Astrocyte of the spinal cord (primary cell): ENCODE measurements at regions not wholly inside any gene's neighbourhood (a gene's known extent, or its start where the extent isn't known, plus 50 kb on each side); places are given as distances from the start of the nearest gene placed in this dataset.

Source experiments
- DNase-seq: peaks from one replicate; pipeline ENCODE4 v3.0.0; 2011; ENCODE audit warnings: low read depth, low spot score
- H3K4me3 ChIP-seq: 2 replicates; pipeline ENCODE4 v1.5.1; 2011; ENCODE audit warnings: low read depth, mild to moderate bottlenecking, low read length, moderate library complexity
- CTCF ChIP-seq: IDR thresholded peaks from 2 replicates; pipeline ENCODE4 v1.5.1; 2012; ENCODE audit warnings: low read depth, mild to moderate bottlenecking, low read length, inconsistent platforms
- in situ Hi-C: cut with HindIII; loops from 2 replicates; pipeline ENCODE4 v1.10.0; 2017; ENCODE audit warnings: low sequenced_read_pairs

GRCh38 chr4:100786481-100786880 is 268.7 kb upstream of the EMCN start:
- H3K4me3 ChIP-seq: no peak overlapping the region
- no peak for TF ChIP-seq CTCF
- in situ Hi-C loops: no loop called here
- no peak for DNase-seq

- TF ChIP-seq CTCF: no peak
- no peak overlapping the region for H3K4me3 ChIP-seq
- DNase-seq: no peak
- in situ Hi-C loops: no loop called here
Observed at GRCh38 chr4:100782356-100782755, 264.5 kb upstream of the EMCN start.

- TF ChIP-seq CTCF: no peak
Observed at GRCh38 chr4:100781435-100781834, 263.6 kb upstream of the EMCN start.

GRCh38 chr4:100780126-100780525 is 262.3 kb upstream of the EMCN start:
- in situ Hi-C loops: no loop called here
- TF ChIP-seq CTCF: no peak
- no peak overlapping the region for H3K4me3 ChIP-seq
- no peak for DNase-seq

More at GRCh38 chr4:100781435-100781834, 263.6 kb upstream of the EMCN start:
- no peak overlapping the region for H3K4me3 ChIP-seq
- no peak for DNase-seq
- in situ Hi-C loops: no loop called here

- DNase-seq: no peak
- no peak overlapping the region for H3K4me3 ChIP-seq
- in situ Hi-C loops: no loop called here
- TF ChIP-seq CTCF: no peak
Observed at GRCh38 chr4:100778431-100778830, 260.6 kb upstream of the EMCN start.

DNA sequence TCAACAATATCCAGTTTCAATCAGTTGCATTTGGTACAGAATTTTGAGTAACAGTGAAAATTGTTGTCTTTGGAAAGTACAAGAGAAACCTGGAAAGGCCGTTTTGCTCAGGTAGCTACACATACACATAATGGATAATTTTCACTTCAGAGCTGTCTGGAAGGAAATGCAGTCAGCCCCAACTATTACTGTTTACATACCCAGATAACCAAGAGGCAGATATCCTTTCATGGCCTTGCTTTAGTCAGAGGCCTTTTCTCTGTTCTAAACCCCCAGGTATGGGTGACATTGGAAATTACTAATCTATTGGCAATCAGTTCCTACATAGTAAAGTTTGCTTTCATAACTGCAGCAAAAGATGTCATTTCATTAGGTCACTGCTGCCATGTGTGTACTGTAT is 244.9 kb upstream of the EMCN start:
- no peak overlapping the region for H3K4me3 ChIP-seq
- no peak for DNase-seq
- no peak for TF ChIP-seq CTCF
- in situ Hi-C loops: no loop called here

GRCh38 chr4:100754751-100755150 is 236.9 kb upstream of the EMCN start:
- in situ Hi-C loops: no loop called here
- TF ChIP-seq CTCF: no peak
- no peak for DNase-seq
- H3K4me3 ChIP-seq: no peak overlapping the region
